Transverse colon (tissue), 4 donors: ENCODE measurements at regions not wholly inside any gene's neighbourhood (a gene's known extent, or its start where the extent isn't known, plus 50 kb on each side); places are given as distances from the start of the nearest gene placed in this dataset.

Source experiments
- DNase-seq: peaks from one replicate; pipeline ENCODE4 v3.0.0-alpha.2; 2019
- H3K27ac ChIP-seq, 4 donors: fragments of 200-600 bp; sonication (generic); 2 replicates each; pipeline ENCODE4 v1.5.1; 2016 to 2018; ENCODE audit warnings: inconsistent platforms in 4 of 4
- H3K27me3 ChIP-seq: fragments of 200-600 bp; sonication (generic); 2 replicates; pipeline ENCODE4 v1.5.1; 2017; ENCODE audit warnings: inconsistent platforms
- H3K36me3 ChIP-seq, 4 donors: fragments of 200-600 bp; sonication (generic); 2 replicates each; pipeline ENCODE4 v1.5.1; 2017 to 2019; ENCODE audit warnings: inconsistent platforms in 4 of 4
- H3K4me1 ChIP-seq, 4 donors: fragments of 200-600 bp; sonication (generic); 2 replicates each; pipeline ENCODE4 v1.5.1; 2017 to 2020; ENCODE audit warnings: inconsistent platforms in 4 of 4
- H3K4me3 ChIP-seq, 4 donors: fragments of 200-600 bp; sonication (generic); 1 replicate in 1 of 4; 2 replicates in 3 of 4; pipeline versions ENCODE4 v1.5.1 to v1.6.1; 2017 to 2019; ENCODE audit warnings: inconsistent platforms in 4 of 4
- H3K9me3 ChIP-seq, 2 donors: fragments of 200-600 bp; sonication (generic); 2 replicates each; pipeline ENCODE4 v1.5.1; 2017 to 2019; ENCODE audit warnings: inconsistent platforms in 2 of 2
- EP300 ChIP-seq: sonication (generic); formaldehyde crosslinking; IDR thresholded peaks from one replicate; pipeline ENCODE4 v1.6.1; 2017; ENCODE audit warnings: antibody characterized with exemption, low read depth
- POLR2A ChIP-seq: fragments of 450-650 bp; IDR thresholded peaks from one replicate; pipeline ENCODE4 v1.6.1; 2016; ENCODE audit warnings: antibody characterized with exemption, mild to moderate bottlenecking, moderate library complexity
- POLR2AphosphoS5 ChIP-seq, 3 donors: sonication (generic); formaldehyde crosslinking; IDR thresholded peaks; one replicate each; pipeline ENCODE4 v1.6.1; 2016; ENCODE audit warnings: antibody characterized with exemption in 3 of 3
- WGBS, 2 donors: methylation state at CpG; one replicate each; pipeline ENCODE4 v1.1.5; 2018; ENCODE audit warnings: low coverage in 1 of 2; 5-methylcytosine and 5-hydroxymethylcytosine counted together
- in situ Hi-C, 4 donors: fragments of 200-750 bp; cut with MboI; loops; one replicate each; pipeline versions ENCODE4 v1.15.0 to v1.15.1; 2017; ENCODE audit warnings: low sequenced_read_pairs in 3 of 4, low pct_ligation_motif_present in 1 of 4, low pct_unique_long_range_greater_than_20kb in 1 of 4
- intact Hi-C: fragments of 100-400 bp; cut with DNase I; formaldehyde crosslinking; loops from one replicate; pipeline ENCODE4 v1.15.1; 2023; ENCODE audit warnings: low total_unique reads
- TF ChIP-seq, protein P1 (sequence below), 5 experiments: fragments of 200-600 bp in 3 of 5; fragments of 450-650 bp in 2 of 5; sonication (generic) in 3 of 5; IDR thresholded peaks; 1 replicate in 2 of 5; 2 replicates in 3 of 5; pipeline ENCODE4 v1.5.1; 2016 to 2017; ENCODE audit warnings: antibody characterized with exemption in 5 of 5, inconsistent platforms in 3 of 5, mild to moderate bottlenecking in 2 of 5, moderate library complexity in 1 of 5

DNA sequence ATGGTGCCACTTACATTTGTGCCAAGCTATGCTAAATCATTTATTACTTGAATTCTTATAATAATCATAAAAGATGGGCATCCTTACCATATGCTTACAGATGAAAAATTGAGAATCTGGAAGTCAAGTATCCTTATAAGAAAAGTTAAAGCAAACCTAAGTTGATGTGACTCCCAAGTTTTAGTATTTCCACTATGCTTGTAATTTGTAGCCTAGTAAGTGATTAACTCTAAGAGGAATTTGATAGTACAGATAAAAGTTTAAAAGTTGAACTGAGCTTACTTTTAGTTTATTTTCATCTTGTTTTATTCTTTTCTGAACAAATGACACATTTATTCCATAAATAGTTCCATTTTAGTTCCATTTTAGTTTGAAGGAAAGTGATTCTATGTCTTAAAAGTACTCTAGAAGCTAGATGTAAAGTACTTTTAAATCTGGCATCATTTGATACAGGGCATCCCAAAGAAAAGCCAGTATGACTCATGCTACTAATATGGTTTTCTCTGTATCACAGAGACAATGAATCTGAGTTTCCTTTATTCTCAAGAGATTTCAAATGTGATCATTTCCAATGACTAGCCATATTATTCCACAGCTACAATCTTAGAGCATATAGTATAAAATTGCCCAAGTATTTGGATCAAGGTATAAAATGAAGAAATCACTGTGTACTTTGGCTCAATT, 596.0 kb downstream of the SLC16A7 start:
- Histone ChIP-seq H3K27me3 (no peaks in the 10 kb centered on the region), H3K4me3 (no peak overlapping the region), H3K27ac (no peak overlapping the region), H3K36me3 (no peaks in the 10 kb centered on the region), H3K9me3 (no peaks in the 10 kb centered on the region), H3K4me1 (no peaks in the 10 kb centered on the region)
- TF ChIP-seq, protein P1, sequence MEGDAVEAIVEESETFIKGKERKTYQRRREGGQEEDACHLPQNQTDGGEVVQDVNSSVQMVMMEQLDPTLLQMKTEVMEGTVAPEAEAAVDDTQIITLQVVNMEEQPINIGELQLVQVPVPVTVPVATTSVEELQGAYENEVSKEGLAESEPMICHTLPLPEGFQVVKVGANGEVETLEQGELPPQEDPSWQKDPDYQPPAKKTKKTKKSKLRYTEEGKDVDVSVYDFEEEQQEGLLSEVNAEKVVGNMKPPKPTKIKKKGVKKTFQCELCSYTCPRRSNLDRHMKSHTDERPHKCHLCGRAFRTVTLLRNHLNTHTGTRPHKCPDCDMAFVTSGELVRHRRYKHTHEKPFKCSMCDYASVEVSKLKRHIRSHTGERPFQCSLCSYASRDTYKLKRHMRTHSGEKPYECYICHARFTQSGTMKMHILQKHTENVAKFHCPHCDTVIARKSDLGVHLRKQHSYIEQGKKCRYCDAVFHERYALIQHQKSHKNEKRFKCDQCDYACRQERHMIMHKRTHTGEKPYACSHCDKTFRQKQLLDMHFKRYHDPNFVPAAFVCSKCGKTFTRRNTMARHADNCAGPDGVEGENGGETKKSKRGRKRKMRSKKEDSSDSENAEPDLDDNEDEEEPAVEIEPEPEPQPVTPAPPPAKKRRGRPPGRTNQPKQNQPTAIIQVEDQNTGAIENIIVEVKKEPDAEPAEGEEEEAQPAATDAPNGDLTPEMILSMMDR (IDR thresholded peaks at IDR 0.05): no peak
- no peak for TF ChIP-seq POLR2AphosphoS5 (IDR thresholded peaks at IDR 0.05)
- no peak for TF ChIP-seq POLR2A
- TF ChIP-seq EP300: no peak
- in situ Hi-C loops (no loop called here), intact Hi-C loops (no loop called here)
- no peak for DNase-seq

DNA sequence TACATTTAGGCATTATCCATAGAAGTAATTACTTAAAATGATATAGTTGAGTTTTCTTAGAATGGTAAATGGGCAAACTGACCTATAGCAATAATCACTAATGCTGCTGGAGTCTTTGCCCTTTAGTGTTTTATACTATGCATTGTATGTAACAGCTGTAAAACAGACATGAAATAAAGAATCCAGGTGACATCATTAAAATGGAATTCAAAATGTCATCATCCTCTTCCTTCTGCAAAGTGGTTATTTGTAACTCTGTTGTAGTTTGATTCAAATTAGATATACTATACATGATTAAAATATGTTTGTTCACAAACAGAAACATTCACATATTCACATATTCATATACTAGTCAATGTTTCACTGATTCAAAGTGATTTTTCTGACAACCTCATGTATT, 598.8 kb downstream of the SLC16A7 start:
- H3K36me3 ChIP-seq: no peaks in the 10 kb centered on the region
- TF ChIP-seq, protein P1 (IDR thresholded peaks at IDR 0.05): no peak
- no peak for TF ChIP-seq POLR2A
- TF ChIP-seq EP300: no peak
- no peak for TF ChIP-seq POLR2AphosphoS5 (IDR thresholded peaks at IDR 0.05)
- intact Hi-C loops: no loop called here
- no peaks in the 10 kb centered on the region for H3K9me3 ChIP-seq
- H3K27me3 ChIP-seq: no peaks in the 10 kb centered on the region
- in situ Hi-C loops: no loop called here
- no peak overlapping the region for H3K4me3 ChIP-seq
- DNase-seq: no peak
- no peak overlapping the region for H3K27ac ChIP-seq
- H3K4me1 ChIP-seq: no peaks in the 10 kb centered on the region

GRCh38 chr12:60195483-60195882, 599.7 kb downstream of the SLC16A7 start:
- TF ChIP-seq POLR2A: no peak
- TF ChIP-seq POLR2AphosphoS5 (IDR thresholded peaks at IDR 0.05): no peak
- TF ChIP-seq, protein P1 (IDR thresholded peaks at IDR 0.05): no peak
- TF ChIP-seq EP300: no peak

GRCh38 chr12:60196366-60196765, 600.5 kb downstream of the SLC16A7 start:
- no peaks in the 10 kb centered on the region for H3K36me3 ChIP-seq
- WGBS, 2 donors: 88 to 100% methylated on average over 1 to 10 of the region's 10 CpGs
- no peak overlapping the region for H3K27ac ChIP-seq
- in situ Hi-C loops: no loop called here
- H3K4me3 ChIP-seq: no peak overlapping the region
- intact Hi-C loops: no loop called here
- H3K4me1 ChIP-seq: no peaks in the 10 kb centered on the region
- no peaks in the 10 kb centered on the region for H3K9me3 ChIP-seq
- no peaks in the 10 kb centered on the region for H3K27me3 ChIP-seq
- TF ChIP-seq, protein P1 (IDR thresholded peaks at IDR 0.05): no peak
- TF ChIP-seq POLR2A: no peak
- TF ChIP-seq EP300: no peak
- no peak for TF ChIP-seq POLR2AphosphoS5 (IDR thresholded peaks at IDR 0.05)
- no peak for DNase-seq

More at GRCh38 chr12:60195483-60195882, 599.7 kb downstream of the SLC16A7 start:
- H3K27me3 ChIP-seq: no peaks in the 10 kb centered on the region
- intact Hi-C loops: no loop called here
- DNase-seq: no peak
- WGBS, 2 donors: 88 to 95% methylated on average over 1 of the region's 1 CpG
- H3K4me1 ChIP-seq: no peaks in the 10 kb centered on the region
- no peak overlapping the region for H3K4me3 ChIP-seq
- no peaks in the 10 kb centered on the region for H3K36me3 ChIP-seq
- no peaks in the 10 kb centered on the region for H3K9me3 ChIP-seq
- in situ Hi-C loops: no loop called here
- H3K27ac ChIP-seq: no peak overlapping the region
